ENCODE measurements at regions not wholly inside any gene's neighbourhood (a gene's known extent, or its start where the extent isn't known, plus 50 kb on each side); places are given as distances from the start of the nearest gene placed in this dataset.

GRCh38 chr5:42131081-42131480 lies 206.0 kb downstream of the FBXO4 start:
- Histone ChIP-seq H3K4ac (ENCODE audit: low read depth, low read length) (no peak overlapping the region), H2BK120ac (ENCODE audit: low read depth, low read length, poor library complexity, severe bottlenecking) (no peak overlapping the region), H3K4me1 (ENCODE audit: insufficient read depth, low read length) (no peaks in the 10 kb centered on the region), H3K56ac (ENCODE audit: insufficient read length, low read depth, low read length) (no peak overlapping the region), H3T11ph (ENCODE audit: low read length) (no peak overlapping the region), H4K5ac (ENCODE audit: insufficient read length, low read depth, low read length) (no peak overlapping the region), H3K27ac (ENCODE audit: insufficient read length, low read depth, low read length) (no peak overlapping the region), H2BK12ac (ENCODE audit: insufficient read length, low read depth, low read length) (no peak overlapping the region), H3K9me3 (ENCODE audit: control insufficient read depth, low read depth, low read length) (no peaks in the 10 kb centered on the region), H3K27me3 (ENCODE audit: insufficient read depth, low read length) (no peaks in the 10 kb centered on the region), H3K18ac (ENCODE audit: insufficient read length, low read depth, low read length) (no peak overlapping the region), H3K79me2 (ENCODE audit: insufficient read depth, low read length) (no peaks in the 10 kb centered on the region), H2BK20ac (ENCODE audit: low read depth, low read length, poor library complexity, severe bottlenecking) (no peak overlapping the region), H3K23ac (ENCODE audit: insufficient read length, low read depth, low read length) (no peak overlapping the region), H2AFZ (ENCODE audit: low read length) (no peak overlapping the region), H3K4me2 (ENCODE audit: insufficient read depth, insufficient read length, low read length) (no peak overlapping the region), H2BK15ac (ENCODE audit: low read depth, low read length) (no peak overlapping the region), H4K8ac (replicated peaks; ENCODE audit: insufficient read length, low read depth, low read length) (no peak overlapping the region), H3K23me2 (ENCODE audit: insufficient read length, low read depth, low read length, poor library complexity, severe bottlenecking) (no peaks in the 10 kb centered on the region), H3K14ac (ENCODE audit: insufficient read depth, low read length) (no peak overlapping the region), H2BK5ac (ENCODE audit: insufficient read length, low read length) (no peak overlapping the region), H3K79me1 (ENCODE audit: insufficient read depth, low read depth, low read length, poor library complexity, severe bottlenecking) (no peaks in the 10 kb centered on the region), H3K9ac (ENCODE audit: extremely low read depth, insufficient read length, low read length) (no peak overlapping the region), H4K20me1 (ENCODE audit: control insufficient read depth, insufficient read depth, insufficient read length) (no peaks in the 10 kb centered on the region), H4K91ac (ENCODE audit: insufficient read length, low read depth, low read length) (no peak overlapping the region), H2AK5ac (ENCODE audit: insufficient read length, low read length) (no peak overlapping the region)
- no peak for TF ChIP-seq CTCF (conservative IDR thresholded peaks at IDR 0.05)
- Mint-ChIP-seq H3K27me3 (ENCODE audit: low read depth) (no peaks in the 10 kb centered on the region), H3K4me3 (no peak overlapping the region), H3K27ac (peak overlapping the region in 2 of 3 experiments; percentile 67 to 90; a peak in 2 of 7 replicates), H3K4me1 (peaks cover 13 to 14% of the 10 kb centered on the region in 2 experiments; a peak in 3 of 4 replicates), H3K9me3 (peaks cover 0 to under 1% of the 10 kb centered on the region in 2 experiments; a peak in 2 of 5 replicates), H3K36me3 (ENCODE audit: insufficient read depth in 1 of 3, low read depth in 3 of 3) (no peaks in the 10 kb centered on the region)
- DNase-seq: no peak
- WGBS (ENCODE audit: extremely low coverage, insufficient read length, low lambda C conversion rate): no CpG with 5 or more reads among the region's 2 CpGs
